Renal pelvis (tissue), 1 donor: ENCODE measurements at regions not wholly inside any gene's neighbourhood (a gene's known extent, or its start where the extent isn't known, plus 50 kb on each side); places are given as distances from the start of the nearest gene placed in this dataset.
"Not testable (repeated sequence)": the region's sequence is repeated elsewhere in the genome, so short reads cannot be mapped to it uniquely, and the experiment has no call there.

Experiments used
- DNase-seq: peaks from one replicate; pipeline ENCODE4 v3.0.0-alpha.2; 2013

GRCh38 chr18:40365526-40365925 is 1589.5 kb upstream of the PIK3C3 start:
- no peak for DNase-seq

- DNase-seq, result no peak
Observed at GRCh38 chr18:40360558-40360957, 1594.5 kb upstream of the PIK3C3 start.

GRCh38 chr18:40357536-40357935 is 1597.5 kb upstream of the PIK3C3 start:
- no peak for DNase-seq

- no peak for DNase-seq
Observed at GRCh38 chr18:40356168-40356567, 1598.9 kb upstream of the PIK3C3 start.

GRCh38 chr18:40355726-40356125 is 1599.3 kb upstream of the PIK3C3 start:
- no peak for DNase-seq

GRCh38 chr18:40348196-40348595 is 1606.8 kb upstream of the PIK3C3 start:
- DNase-seq, result no peak

GRCh38 chr18:40347261-40347660 is 1607.8 kb upstream of the PIK3C3 start:
- DNase-seq, result no peak

GRCh38 chr18:40346146-40346545 is 1608.9 kb upstream of the PIK3C3 start:
- DNase-seq, result no peak

- no peak for DNase-seq
Observed at GRCh38 chr18:40341701-40342100, 1613.3 kb upstream of the PIK3C3 start.

- no peak for DNase-seq
Observed at GRCh38 chr18:40338284-40338683, 1616.8 kb upstream of the PIK3C3 start.

GRCh38 chr18:40326985-40327384 is 1628.0 kb upstream of the PIK3C3 start:
- no peak for DNase-seq

GRCh38 chr18:40325988-40326387 is 1629.0 kb upstream of the PIK3C3 start:
- no peak for DNase-seq

GRCh38 chr18:40314199-40314598 is 1640.8 kb upstream of the PIK3C3 start:
- DNase-seq, result no peak

GRCh38 chr18:40313030-40313642 is 1641.9 kb upstream of the PIK3C3 start:
- DNase-seq, result no peak

GRCh38 chr18:40307627-40308026 is 1647.4 kb upstream of the PIK3C3 start:
- DNase-seq, result no peak

GRCh38 chr18:40296717-40297413 is 1658.2 kb upstream of the PIK3C3 start:
- no peak for DNase-seq

GRCh38 chr18:40292985-40293710 is 1661.9 kb upstream of the PIK3C3 start:
- no peak for DNase-seq

- DNase-seq, result no peak
Observed at GRCh38 chr18:40283560-40283959, 1671.5 kb upstream of the PIK3C3 start.

GRCh38 chr18:40281356-40281755 is 1673.7 kb upstream of the PIK3C3 start:
- not testable (repeated sequence) for DNase-seq

GRCh38 chr18:40274618-40275196 is 1680.3 kb upstream of the PIK3C3 start:
- DNase-seq, result no peak

- no peak for DNase-seq
Observed at GRCh38 chr18:40272630-40273231, 1682.3 kb upstream of the PIK3C3 start.

- no peak for DNase-seq
Observed at GRCh38 chr18:40259115-40259835, 1695.8 kb upstream of the PIK3C3 start.
